ENCODE measurements at regions not wholly inside any gene's neighbourhood (a gene's known extent, or its start where the extent isn't known, plus 50 kb on each side); places are given as distances from the start of the nearest gene placed in this dataset.

DNA sequence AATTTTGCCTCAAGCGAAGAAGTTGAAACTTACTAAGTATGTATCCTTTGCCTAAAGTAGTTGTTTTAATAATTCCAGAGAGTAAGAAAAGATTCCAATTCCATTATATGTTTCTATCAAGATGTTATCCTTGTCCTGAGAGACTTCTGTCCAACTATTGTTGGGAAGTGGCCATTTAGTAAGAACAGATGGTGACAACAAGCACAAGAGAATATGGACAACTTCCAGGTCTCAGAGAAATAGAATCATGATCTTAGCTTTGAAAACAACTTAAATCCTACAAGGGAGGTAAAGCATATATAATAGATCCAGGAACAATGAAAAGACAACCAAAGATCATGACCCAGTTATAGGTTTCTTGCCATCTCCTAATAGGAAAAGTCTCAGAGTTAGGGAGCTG lies 486.6 kb upstream of the PCDH10 start:
- TF ChIP-seq, protein P1, sequence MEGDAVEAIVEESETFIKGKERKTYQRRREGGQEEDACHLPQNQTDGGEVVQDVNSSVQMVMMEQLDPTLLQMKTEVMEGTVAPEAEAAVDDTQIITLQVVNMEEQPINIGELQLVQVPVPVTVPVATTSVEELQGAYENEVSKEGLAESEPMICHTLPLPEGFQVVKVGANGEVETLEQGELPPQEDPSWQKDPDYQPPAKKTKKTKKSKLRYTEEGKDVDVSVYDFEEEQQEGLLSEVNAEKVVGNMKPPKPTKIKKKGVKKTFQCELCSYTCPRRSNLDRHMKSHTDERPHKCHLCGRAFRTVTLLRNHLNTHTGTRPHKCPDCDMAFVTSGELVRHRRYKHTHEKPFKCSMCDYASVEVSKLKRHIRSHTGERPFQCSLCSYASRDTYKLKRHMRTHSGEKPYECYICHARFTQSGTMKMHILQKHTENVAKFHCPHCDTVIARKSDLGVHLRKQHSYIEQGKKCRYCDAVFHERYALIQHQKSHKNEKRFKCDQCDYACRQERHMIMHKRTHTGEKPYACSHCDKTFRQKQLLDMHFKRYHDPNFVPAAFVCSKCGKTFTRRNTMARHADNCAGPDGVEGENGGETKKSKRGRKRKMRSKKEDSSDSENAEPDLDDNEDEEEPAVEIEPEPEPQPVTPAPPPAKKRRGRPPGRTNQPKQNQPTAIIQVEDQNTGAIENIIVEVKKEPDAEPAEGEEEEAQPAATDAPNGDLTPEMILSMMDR (IDR thresholded peaks at IDR 0.05), result no peak
- no peak for TF ChIP-seq POLR2A (IDR thresholded peaks at IDR 0.05)
- TF ChIP-seq EP300 (IDR thresholded peaks at IDR 0.05; ENCODE audit: low read depth), result no peak
- no peak for TF ChIP-seq POLR2AphosphoS5 (IDR thresholded peaks at IDR 0.05)
